Endodermal cell (in vitro differentiated cells): ENCODE measurements at regions not wholly inside any gene's neighbourhood (a gene's known extent, or its start where the extent isn't known, plus 50 kb on each side); places are given as distances from the start of the nearest gene placed in this dataset.
A peak's percentile ranks its signal among the peaks of the same experiment; 100 is the strongest.

ENCODE experiments used
- DNase-seq: peaks from one replicate; pipeline ENCODE4 v3.0.0-alpha.2; 2017
- H3K27ac ChIP-seq: 2 replicates; pipeline ENCODE4 v1.5.1; 2013; ENCODE audit warnings: mild to moderate bottlenecking, low read depth, low read length, moderate library complexity
- H3K27me3 ChIP-seq: 2 replicates; pipeline ENCODE4 v1.6.1; 2013; ENCODE audit warnings: mild to moderate bottlenecking, low read length, moderate library complexity; ENCODE audit not compliant: insufficient read depth, control insufficient read depth, poor library complexity, severe bottlenecking
- H3K36me3 ChIP-seq: 2 replicates; pipeline ENCODE4 v1.7.0; 2013; ENCODE audit warnings: mild to moderate bottlenecking, low read length, moderate library complexity; ENCODE audit not compliant: control insufficient read depth, insufficient read depth
- H3K4me1 ChIP-seq: one replicate; pipeline ENCODE4 v1.7.0; 2013; ENCODE audit warnings: low read length; ENCODE audit not compliant: control insufficient read depth, insufficient read depth
- H3K4me3 ChIP-seq: 2 replicates; pipeline ENCODE4 v1.5.1; 2013; ENCODE audit warnings: mild to moderate bottlenecking, low read length, moderate library complexity
- H3K9ac ChIP-seq: 2 replicates; pipeline ENCODE4 v1.6.1; 2013; ENCODE audit warnings: mild to moderate bottlenecking, low read length, moderate library complexity; ENCODE audit not compliant: poor library complexity, severe bottlenecking; ENCODE audit errors: extremely low read depth
- H3K9me3 ChIP-seq: 2 replicates; pipeline ENCODE4 v1.6.1; 2013; ENCODE audit warnings: mild to moderate bottlenecking, low read length, moderate library complexity; ENCODE audit not compliant: control insufficient read depth
- H3K27ac Mint-ChIP-seq: 2 replicates; pipeline ENCODE4 v1.8.0; 2020; ENCODE audit warnings: mixed read lengths
- H3K27me3 Mint-ChIP-seq: 2 replicates; pipeline ENCODE4 v1.8.0; 2021; ENCODE audit warnings: mild to moderate bottlenecking, mixed read lengths; ENCODE audit not compliant: insufficient read depth
- H3K36me3 Mint-ChIP-seq: 2 replicates; pipeline ENCODE4 v1.8.0; 2020; ENCODE audit warnings: low read depth, mixed read lengths
- H3K4me1 Mint-ChIP-seq: 2 replicates; pipeline ENCODE4 v1.8.0; 2020; ENCODE audit warnings: mixed read lengths
- H3K4me3 Mint-ChIP-seq: 2 replicates; pipeline ENCODE4 v1.8.0; 2020; ENCODE audit warnings: mild to moderate bottlenecking, moderate library complexity, mixed read lengths
- H3K9me3 Mint-ChIP-seq: 2 replicates; pipeline ENCODE4 v1.8.0; 2020; ENCODE audit warnings: mild to moderate bottlenecking, mixed read lengths
- CTCF ChIP-seq: fragments of 200-600 bp; sonication (generic); conservative IDR thresholded peaks from 2 replicates; pipeline ENCODE4 v1.5.0; 2021; ENCODE audit warnings: antibody characterized with exemption, mild to moderate bottlenecking
- WGBS, 2 experiments: methylation state at CpG; one replicate each; pipeline versions ENCODE4 v1.1.5 to v1.1.7; 2013; ENCODE audit warnings: missing lambda C conversion rate in 2 of 2, mixed read lengths in 1 of 2; ENCODE audit not compliant: insufficient coverage in 1 of 2, insufficient read length in 1 of 2; 5-methylcytosine and 5-hydroxymethylcytosine counted together

- Histone ChIP-seq H3K9me3 (peaks cover 27% of the 10 kb centered on the region), H3K4me3 (peak overlapping the region; percentile 66), H3K27ac (no peak overlapping the region), H3K27me3 (no peaks in the 10 kb centered on the region), H3K36me3 (peaks cover 15% of the 10 kb centered on the region), H3K4me1 (peaks cover 18% of the 10 kb centered on the region), H3K9ac (no peak overlapping the region)
- peaks cover 1% of the 10 kb centered on the region for H3K27me3 Mint-ChIP-seq
- H3K4me3 Mint-ChIP-seq: no peak overlapping the region
- no peak for TF ChIP-seq CTCF
- peaks cover 24% of the 10 kb centered on the region for H3K36me3 Mint-ChIP-seq
- peaks cover 35% of the 10 kb centered on the region for H3K4me1 Mint-ChIP-seq
- no peak overlapping the region for H3K27ac Mint-ChIP-seq
- 80 to 96% methylated on average over 1 to 2 of the region's 2 CpGs for WGBS, 2 experiments
- peaks cover 21% of the 10 kb centered on the region for H3K9me3 Mint-ChIP-seq
- DNase-seq: no peak
Measured at GRCh38 chr18:29007986-29008654, 831.2 kb upstream of the CDH2 start.

- Histone ChIP-seq H3K4me1 (peaks cover 23% of the 10 kb centered on the region), H3K27ac (peak overlapping the region; percentile 26), H3K9me3 (peaks cover 27% of the 10 kb centered on the region), H3K27me3 (no peaks in the 10 kb centered on the region), H3K36me3 (peaks cover 15% of the 10 kb centered on the region), H3K9ac (peak overlapping the region; percentile 39), H3K4me3 (peak overlapping the region; percentile 68)
- Mint-ChIP-seq H3K27me3 (no peaks in the 10 kb centered on the region), H3K9me3 (peaks cover 28% of the 10 kb centered on the region), H3K4me3 (peak overlapping the region; percentile 7), H3K4me1 (peaks cover 51% of the 10 kb centered on the region), H3K27ac (peak overlapping the region; percentile 90), H3K36me3 (peaks cover 34% of the 10 kb centered on the region)
- no peak for DNase-seq
- no peak for TF ChIP-seq CTCF
- WGBS, 2 experiments: 7% methylated on average over 1 of the region's 1 CpG; no CpG with 5 or more reads in 1 of the 2 experiments
Measured at GRCh38 chr18:29004921-29005320, 828.0 kb upstream of the CDH2 start.

DNA sequence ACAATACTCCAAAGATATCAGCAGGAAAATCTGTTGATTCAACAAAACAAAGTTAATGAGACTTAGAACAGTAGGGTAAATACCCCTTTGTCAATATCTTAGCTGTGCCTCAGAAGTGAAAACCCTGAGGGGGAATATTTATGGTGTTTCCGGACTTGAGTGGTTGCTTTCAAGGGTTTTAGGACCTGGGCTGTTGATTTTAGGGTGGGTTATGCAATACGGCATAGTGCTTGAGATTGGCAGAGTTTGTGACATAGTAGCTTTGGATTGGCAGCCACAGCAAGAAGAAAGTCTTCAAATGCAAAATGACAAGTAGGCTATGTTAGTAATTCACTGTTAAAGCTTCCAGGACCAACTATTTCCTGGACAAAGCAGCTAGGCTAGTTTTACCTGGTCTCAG, 826.3 kb upstream of the CDH2 start:
- no peak for TF ChIP-seq CTCF
- peaks cover 19% of the 10 kb centered on the region for H3K36me3 Mint-ChIP-seq

More for the DNA sequence above, 826.3 kb upstream of the CDH2 start:
- peak overlapping the region; percentile 80 for H3K27ac Mint-ChIP-seq
- peaks cover 19% of the 10 kb centered on the region for H3K4me1 ChIP-seq
- peaks cover 18% of the 10 kb centered on the region for H3K9me3 ChIP-seq
- H3K27ac ChIP-seq: no peak overlapping the region
- H3K27me3 ChIP-seq: no peaks in the 10 kb centered on the region
- no peaks in the 10 kb centered on the region for H3K27me3 Mint-ChIP-seq
- H3K36me3 ChIP-seq: peaks cover 8% of the 10 kb centered on the region
- WGBS, 2 experiments: 90 to 93% methylated on average over 2 of the region's 2 CpGs
- DNase-seq: no peak
- peaks cover 17% of the 10 kb centered on the region for H3K9me3 Mint-ChIP-seq
- peaks cover 51% of the 10 kb centered on the region for H3K4me1 Mint-ChIP-seq
- no peak overlapping the region for H3K9ac ChIP-seq
- no peak overlapping the region for H3K4me3 Mint-ChIP-seq
- no peak overlapping the region for H3K4me3 ChIP-seq
